ENCODE measurements at regions not wholly inside any gene's neighbourhood (a gene's known extent, or its start where the extent isn't known, plus 50 kb on each side); places are given as distances from the start of the nearest gene placed in this dataset.

GRCh38 chrX:123803331-123803983, 56.4 kb upstream of the XIAP start:
- TF ChIP-seq CTCF (conservative IDR thresholded peaks at IDR 0.05 in 1 of 2, IDR thresholded peaks at IDR 0.05 in 1 of 2; ENCODE audit: low read depth in 1 of 2, low read length in 2 of 2) (no peak), EZH2 (IDR thresholded peaks at IDR 0.05; ENCODE audit: low read length, missing control alignments) (no peak)

Measured in fibroblast of lung (primary cell).